ENCODE measurements at regions not wholly inside any gene's neighbourhood (a gene's known extent, or its start where the extent isn't known, plus 50 kb on each side); places are given as distances from the start of the nearest gene placed in this dataset.
"Not testable (repeated sequence)": the region's sequence is repeated elsewhere in the genome, so short reads cannot be mapped to it uniquely, and the experiment has no call there.

DNA sequence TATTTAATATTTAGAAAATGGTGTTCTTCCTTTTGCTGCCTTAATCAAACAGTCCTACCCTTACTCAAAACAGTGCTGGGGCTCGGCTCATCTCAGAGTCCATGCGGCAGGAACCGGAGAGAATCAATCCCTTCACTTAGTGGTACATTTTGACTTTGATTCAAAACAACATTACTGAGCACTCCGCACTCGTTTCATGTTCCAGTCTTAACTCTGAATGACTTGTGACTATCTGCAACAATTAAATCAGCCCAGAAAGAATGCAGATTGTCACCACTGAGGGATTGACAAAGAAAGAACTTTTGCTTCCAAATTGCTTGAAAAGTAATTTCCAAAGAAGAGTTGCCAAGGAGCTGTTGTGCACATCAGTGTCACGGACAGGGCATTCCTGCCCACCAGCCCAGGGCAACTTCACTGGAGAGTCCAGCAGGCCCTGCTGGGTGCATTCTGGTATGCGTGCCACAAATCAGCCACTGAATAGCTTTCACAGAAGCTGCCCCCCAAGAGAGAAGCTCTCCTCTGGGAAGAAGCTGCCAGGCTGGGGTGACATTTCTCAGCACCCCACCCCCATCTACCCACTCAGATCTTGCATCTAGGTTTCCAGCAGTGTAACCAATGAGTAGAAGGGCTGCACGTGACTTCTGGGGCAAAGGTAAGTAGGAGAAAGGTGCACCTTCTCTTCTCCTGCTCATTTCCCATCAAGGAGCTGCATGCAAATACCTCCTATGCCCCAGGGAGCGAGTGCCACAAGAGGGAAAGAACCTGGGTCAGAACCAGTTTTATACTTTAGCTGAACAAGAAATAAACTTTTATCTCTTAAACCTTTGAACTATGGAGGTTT lies 84.6 kb upstream of the ATP8B1 start:
- TF ChIP-seq, protein P1, sequence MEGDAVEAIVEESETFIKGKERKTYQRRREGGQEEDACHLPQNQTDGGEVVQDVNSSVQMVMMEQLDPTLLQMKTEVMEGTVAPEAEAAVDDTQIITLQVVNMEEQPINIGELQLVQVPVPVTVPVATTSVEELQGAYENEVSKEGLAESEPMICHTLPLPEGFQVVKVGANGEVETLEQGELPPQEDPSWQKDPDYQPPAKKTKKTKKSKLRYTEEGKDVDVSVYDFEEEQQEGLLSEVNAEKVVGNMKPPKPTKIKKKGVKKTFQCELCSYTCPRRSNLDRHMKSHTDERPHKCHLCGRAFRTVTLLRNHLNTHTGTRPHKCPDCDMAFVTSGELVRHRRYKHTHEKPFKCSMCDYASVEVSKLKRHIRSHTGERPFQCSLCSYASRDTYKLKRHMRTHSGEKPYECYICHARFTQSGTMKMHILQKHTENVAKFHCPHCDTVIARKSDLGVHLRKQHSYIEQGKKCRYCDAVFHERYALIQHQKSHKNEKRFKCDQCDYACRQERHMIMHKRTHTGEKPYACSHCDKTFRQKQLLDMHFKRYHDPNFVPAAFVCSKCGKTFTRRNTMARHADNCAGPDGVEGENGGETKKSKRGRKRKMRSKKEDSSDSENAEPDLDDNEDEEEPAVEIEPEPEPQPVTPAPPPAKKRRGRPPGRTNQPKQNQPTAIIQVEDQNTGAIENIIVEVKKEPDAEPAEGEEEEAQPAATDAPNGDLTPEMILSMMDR (IDR thresholded peaks at IDR 0.05; ENCODE audit: insufficient read depth, low read length, poor library complexity, severe bottlenecking) = no peak
- Histone ChIP-seq H3K36me3 (ENCODE audit: control insufficient read depth, insufficient read depth, low read length) (no peaks in the 10 kb centered on the region), H3K4me3 (ENCODE audit: low read depth, low read length) (no peak overlapping the region), H3K27me3 (ENCODE audit: control insufficient read depth, insufficient read depth, low read length) (no peaks in the 10 kb centered on the region)
- DNase-seq (ENCODE audit: low read depth) = no peak

DNA sequence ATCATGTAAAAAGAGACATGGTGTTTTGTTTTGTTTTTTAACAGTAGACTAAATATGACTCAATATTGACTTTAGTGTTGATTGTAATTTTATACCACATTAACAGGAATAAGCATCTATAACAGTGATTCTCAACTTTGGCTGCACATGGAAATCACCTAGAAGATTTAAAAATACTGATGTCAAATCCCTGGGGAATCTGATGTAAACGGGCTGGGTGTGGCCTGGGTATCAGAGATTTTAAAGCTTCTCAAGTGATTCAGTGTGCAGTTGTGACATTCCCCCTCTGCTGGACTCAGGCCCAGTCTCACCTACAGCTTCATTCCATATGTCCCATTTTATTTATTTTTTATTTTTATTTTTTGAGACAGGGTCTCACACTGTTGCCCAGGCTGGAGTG lies 82.8 kb upstream of the ATP8B1 start:
- H3K36me3 ChIP-seq (ENCODE audit: control insufficient read depth, insufficient read depth, low read length) = no peaks in the 10 kb centered on the region
- no peak for DNase-seq (ENCODE audit: low read depth)
- no peaks in the 10 kb centered on the region for H3K27me3 ChIP-seq (ENCODE audit: control insufficient read depth, insufficient read depth, low read length)
- H3K4me3 ChIP-seq (ENCODE audit: low read depth, low read length) = no peak overlapping the region
- TF ChIP-seq, protein P1 (IDR thresholded peaks at IDR 0.05; ENCODE audit: insufficient read depth, low read length, poor library complexity, severe bottlenecking) = no peak

DNA sequence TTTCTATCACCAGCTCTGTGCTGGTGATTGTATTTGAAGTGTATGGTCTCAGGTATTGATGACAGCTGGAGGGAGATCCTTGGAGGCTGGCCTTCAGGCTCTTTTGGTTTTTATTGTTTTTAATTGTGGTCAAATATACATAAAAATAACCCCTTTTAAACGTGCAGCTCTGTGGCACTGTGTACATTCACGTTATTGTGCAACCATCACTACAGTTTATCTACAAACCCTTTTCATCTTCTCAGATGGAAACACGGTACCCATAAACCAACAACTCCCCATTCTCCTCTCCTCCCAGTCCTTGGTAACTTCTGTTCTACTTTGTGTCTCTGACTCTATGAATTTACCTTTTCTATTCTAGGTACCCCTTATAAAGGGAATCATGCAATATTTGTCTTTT lies 79.3 kb upstream of the ATP8B1 start:
- no peaks in the 10 kb centered on the region for H3K27me3 ChIP-seq (ENCODE audit: control insufficient read depth, insufficient read depth, low read length)
- no peaks in the 10 kb centered on the region for H3K36me3 ChIP-seq (ENCODE audit: control insufficient read depth, insufficient read depth, low read length)
- TF ChIP-seq, protein P1 (IDR thresholded peaks at IDR 0.05; ENCODE audit: insufficient read depth, low read length, poor library complexity, severe bottlenecking) = no peak
- no peak for DNase-seq (ENCODE audit: low read depth)
- H3K4me3 ChIP-seq (ENCODE audit: low read depth, low read length) = no peak overlapping the region

DNA sequence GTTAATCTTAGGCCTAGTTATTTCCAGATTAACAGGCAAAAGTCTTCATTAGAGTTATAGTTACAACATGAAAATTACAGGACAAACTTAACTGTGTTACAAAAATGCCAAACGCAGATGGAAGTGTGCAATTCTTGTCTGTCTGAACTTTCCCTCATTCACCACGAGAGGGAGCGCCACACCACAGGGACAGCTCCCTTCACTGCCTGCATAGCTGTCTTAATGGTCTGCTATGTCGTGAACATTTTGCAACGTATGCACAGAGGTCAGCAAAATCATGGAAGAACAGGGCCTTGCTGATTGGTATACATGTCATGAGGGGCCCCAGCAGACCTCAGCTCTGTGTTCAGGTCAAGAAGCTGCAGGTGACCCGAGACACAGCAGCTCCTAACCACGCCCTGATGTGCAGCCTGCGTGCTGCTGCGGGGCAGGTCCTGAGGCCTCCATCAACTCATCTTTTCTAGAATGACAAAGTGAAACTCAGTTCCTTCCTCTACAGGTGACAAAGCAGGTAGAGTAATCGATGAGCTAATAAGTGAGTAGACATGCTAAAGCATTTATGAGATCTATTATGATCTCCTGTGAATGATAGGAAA lies 78.8 kb upstream of the ATP8B1 start:
- H3K27me3 ChIP-seq (ENCODE audit: control insufficient read depth, insufficient read depth, low read length) = no peaks in the 10 kb centered on the region
- no peak overlapping the region for H3K4me3 ChIP-seq (ENCODE audit: low read depth, low read length)
- TF ChIP-seq, protein P1 (IDR thresholded peaks at IDR 0.05; ENCODE audit: insufficient read depth, low read length, poor library complexity, severe bottlenecking) = peak; percentile 92
- peak; percentile 41 for DNase-seq (ENCODE audit: low read depth)
- no peaks in the 10 kb centered on the region for H3K36me3 ChIP-seq (ENCODE audit: control insufficient read depth, insufficient read depth, low read length)

DNA sequence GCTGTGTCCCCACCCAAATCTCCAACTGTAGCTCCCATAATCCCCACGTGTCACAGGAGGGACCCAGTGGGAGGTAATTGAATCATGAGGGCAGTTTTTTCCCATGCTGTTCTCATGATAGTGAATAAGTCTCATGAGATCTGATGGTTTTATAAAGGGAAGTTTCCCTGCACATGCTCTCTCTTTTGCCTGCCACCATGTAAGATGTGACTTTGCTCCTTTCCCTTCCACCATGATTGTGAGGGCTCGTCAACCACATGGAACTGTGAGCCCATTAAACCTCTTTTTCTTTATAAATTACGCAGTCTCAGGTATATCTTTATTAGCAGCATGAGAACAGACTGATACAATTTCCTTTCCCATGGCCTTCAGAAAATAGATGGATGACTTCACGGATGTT lies 76.8 kb upstream of the ATP8B1 start:
- not testable (repeated sequence) for H3K36me3 ChIP-seq (ENCODE audit: control insufficient read depth, insufficient read depth, low read length); H3K4me3 ChIP-seq (ENCODE audit: low read depth, low read length); DNase-seq (ENCODE audit: low read depth); H3K27me3 ChIP-seq (ENCODE audit: control insufficient read depth, insufficient read depth, low read length)

DNA sequence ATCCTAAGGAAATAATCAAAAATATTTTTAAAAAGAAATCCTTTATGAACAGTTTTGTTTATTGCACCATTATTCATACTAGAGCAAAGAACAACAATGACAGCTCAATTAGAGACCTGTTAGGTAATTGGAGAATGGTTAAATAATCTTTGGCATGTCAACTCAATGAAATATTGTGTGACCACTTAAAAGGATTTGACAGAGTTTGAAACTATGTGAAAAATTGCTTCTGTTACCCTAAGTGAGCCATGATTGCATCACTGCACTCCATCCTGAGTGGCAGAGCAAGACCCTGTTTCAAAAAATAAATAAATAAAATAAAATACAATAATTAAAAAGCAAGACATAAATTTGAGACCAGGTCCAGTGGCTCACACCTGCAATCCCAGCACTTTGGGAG lies 66.1 kb upstream of the ATP8B1 start:
- Histone ChIP-seq H3K36me3 (ENCODE audit: control insufficient read depth, insufficient read depth, low read length) (no peaks in the 10 kb centered on the region), H3K27me3 (ENCODE audit: control insufficient read depth, insufficient read depth, low read length) (no peaks in the 10 kb centered on the region), H3K4me3 (ENCODE audit: low read depth, low read length) (no peak overlapping the region)
- TF ChIP-seq, protein P1 (IDR thresholded peaks at IDR 0.05; ENCODE audit: insufficient read depth, low read length, poor library complexity, severe bottlenecking) = no peak
- DNase-seq (ENCODE audit: low read depth) = no peak

Data from kidney epithelial cell (primary cell).